PFSK-1 (cell line): ENCODE measurements at regions not wholly inside any gene's neighbourhood (a gene's known extent, or its start where the extent isn't known, plus 50 kb on each side); places are given as distances from the start of the nearest gene placed in this dataset.

ENCODE experiments used
- FOXP2 ChIP-seq: optimal IDR thresholded peaks from 2 replicates; pipeline ENCODE3; 2011; ENCODE audit warnings: borderline replicate concordance, control low read depth, inconsistent platforms; ENCODE audit not compliant: insufficient read depth; ENCODE audit errors: extremely low read length, extremely low read depth
- POLR2AphosphoS5 ChIP-seq: IDR thresholded peaks from 2 replicates; pipeline ENCODE4 v1.6.1; 2012; ENCODE audit warnings: low read depth, mild to moderate bottlenecking, control low read depth, low read length, moderate library complexity
- SIN3A ChIP-seq: IDR thresholded peaks from 2 replicates; pipeline ENCODE4 v1.6.1; 2012; ENCODE audit warnings: mild to moderate bottlenecking, low read length, moderate library complexity, borderline replicate concordance; ENCODE audit not compliant: insufficient read depth
- TAF1 ChIP-seq: IDR thresholded peaks from 2 replicates; pipeline ENCODE4 v1.6.1; 2012; ENCODE audit warnings: low read length, control low read depth, borderline replicate concordance; ENCODE audit not compliant: insufficient read depth
- TF ChIP-seq, protein P1 (sequence below), 2 experiments: IDR thresholded peaks; 2 replicates each; pipeline versions ENCODE4 v1.6.1 to v1.8.0; 2011 to 2012; ENCODE audit warnings: low read depth in 2 of 2, low read length in 2 of 2, control low read depth in 1 of 2, inconsistent platforms in 1 of 2, mild to moderate bottlenecking in 1 of 2, moderate library complexity in 1 of 2; ENCODE audit not compliant: insufficient read depth in 1 of 2

GRCh38 chr2:2855297-2855696 lies 522.3 kb downstream of the EIPR1 start:
- no peak for TF ChIP-seq TAF1
- TF ChIP-seq, protein P1, sequence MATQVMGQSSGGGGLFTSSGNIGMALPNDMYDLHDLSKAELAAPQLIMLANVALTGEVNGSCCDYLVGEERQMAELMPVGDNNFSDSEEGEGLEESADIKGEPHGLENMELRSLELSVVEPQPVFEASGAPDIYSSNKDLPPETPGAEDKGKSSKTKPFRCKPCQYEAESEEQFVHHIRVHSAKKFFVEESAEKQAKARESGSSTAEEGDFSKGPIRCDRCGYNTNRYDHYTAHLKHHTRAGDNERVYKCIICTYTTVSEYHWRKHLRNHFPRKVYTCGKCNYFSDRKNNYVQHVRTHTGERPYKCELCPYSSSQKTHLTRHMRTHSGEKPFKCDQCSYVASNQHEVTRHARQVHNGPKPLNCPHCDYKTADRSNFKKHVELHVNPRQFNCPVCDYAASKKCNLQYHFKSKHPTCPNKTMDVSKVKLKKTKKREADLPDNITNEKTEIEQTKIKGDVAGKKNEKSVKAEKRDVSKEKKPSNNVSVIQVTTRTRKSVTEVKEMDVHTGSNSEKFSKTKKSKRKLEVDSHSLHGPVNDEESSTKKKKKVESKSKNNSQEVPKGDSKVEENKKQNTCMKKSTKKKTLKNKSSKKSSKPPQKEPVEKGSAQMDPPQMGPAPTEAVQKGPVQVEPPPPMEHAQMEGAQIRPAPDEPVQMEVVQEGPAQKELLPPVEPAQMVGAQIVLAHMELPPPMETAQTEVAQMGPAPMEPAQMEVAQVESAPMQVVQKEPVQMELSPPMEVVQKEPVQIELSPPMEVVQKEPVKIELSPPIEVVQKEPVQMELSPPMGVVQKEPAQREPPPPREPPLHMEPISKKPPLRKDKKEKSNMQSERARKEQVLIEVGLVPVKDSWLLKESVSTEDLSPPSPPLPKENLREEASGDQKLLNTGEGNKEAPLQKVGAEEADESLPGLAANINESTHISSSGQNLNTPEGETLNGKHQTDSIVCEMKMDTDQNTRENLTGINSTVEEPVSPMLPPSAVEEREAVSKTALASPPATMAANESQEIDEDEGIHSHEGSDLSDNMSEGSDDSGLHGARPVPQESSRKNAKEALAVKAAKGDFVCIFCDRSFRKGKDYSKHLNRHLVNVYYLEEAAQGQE (IDR thresholded peaks at IDR 0.05; ENCODE audit: insufficient read depth in 1 of 2, low read depth in 2 of 2, low read length in 2 of 2) = no peak

DNA sequence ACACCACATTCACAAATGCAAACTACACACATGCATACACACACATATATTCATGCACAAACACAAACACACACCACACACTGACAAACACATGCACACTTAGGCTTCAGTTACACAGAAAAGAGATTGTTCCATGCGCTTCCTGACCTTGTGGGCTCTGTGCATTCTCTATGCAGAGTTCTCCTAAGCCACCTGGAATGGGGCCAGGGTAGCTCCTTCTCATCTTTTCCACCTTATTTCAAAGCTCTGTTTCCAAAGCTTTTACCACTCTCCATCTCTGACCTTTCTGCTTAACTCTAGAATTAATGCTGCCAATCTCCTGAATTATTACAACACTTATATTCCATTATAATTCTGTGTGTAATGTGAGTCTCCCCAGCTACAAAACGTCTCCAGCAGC lies 522.3 kb upstream of the MYT1L start:
- no peak for TF ChIP-seq TAF1
- TF ChIP-seq SIN3A = no peak
- TF ChIP-seq, protein P1 (IDR thresholded peaks at IDR 0.05; ENCODE audit: insufficient read depth in 1 of 2, low read depth in 2 of 2, low read length in 2 of 2) = no peak
- TF ChIP-seq FOXP2 = no peak
- no peak for TF ChIP-seq POLR2AphosphoS5

GRCh38 chr2:2851806-2852777 lies 521.0 kb upstream of the MYT1L start:
- TF ChIP-seq POLR2AphosphoS5 (no peak), SIN3A (no peak), TAF1 (no peak), FOXP2 (no peak)

- TF ChIP-seq POLR2AphosphoS5 (no peak), TAF1 (no peak), FOXP2 (no peak), SIN3A (no peak)
- TF ChIP-seq, protein P1 (IDR thresholded peaks at IDR 0.05; ENCODE audit: insufficient read depth in 1 of 2, low read depth in 2 of 2, low read length in 2 of 2) = no peak
Observed at GRCh38 chr2:2851316-2851715, 520.2 kb upstream of the MYT1L start.

- TF ChIP-seq, protein P1 (IDR thresholded peaks at IDR 0.05; ENCODE audit: insufficient read depth in 1 of 2, low read depth in 2 of 2, low read length in 2 of 2) = no peak
- TF ChIP-seq SIN3A = no peak
- no peak for TF ChIP-seq POLR2AphosphoS5
- TF ChIP-seq TAF1 = no peak
- TF ChIP-seq FOXP2 = no peak
Observed at GRCh38 chr2:2850859-2851258, 519.8 kb upstream of the MYT1L start.
